Duodenal mucosa (tissue), 2 donors: ENCODE measurements at regions not wholly inside any gene's neighbourhood (a gene's known extent, or its start where the extent isn't known, plus 50 kb on each side); places are given as distances from the start of the nearest gene placed in this dataset.
A peak's percentile ranks its signal among the peaks of the same experiment; 100 is the strongest.

ENCODE experiments used
- H3K27ac ChIP-seq: one replicate; pipeline ENCODE4 v1.7.0; 2013; ENCODE audit warnings: low read depth, low read length
- H3K27me3 ChIP-seq, 2 donors: one replicate each; pipeline ENCODE4 v1.7.0; 2013; ENCODE audit warnings: low read length in 2 of 2, control low read depth in 1 of 2; ENCODE audit not compliant: insufficient read depth in 2 of 2, control insufficient read depth in 1 of 2
- H3K36me3 ChIP-seq, 2 donors: one replicate each; pipeline ENCODE4 v1.7.0; 2013; ENCODE audit warnings: low read length in 2 of 2, control low read depth in 1 of 2; ENCODE audit not compliant: insufficient read depth in 2 of 2, control insufficient read depth in 1 of 2
- H3K4me1 ChIP-seq, 2 donors: one replicate each; pipeline ENCODE4 v1.7.0; 2013; ENCODE audit warnings: low read length in 2 of 2, control low read depth in 1 of 2; ENCODE audit not compliant: insufficient read depth in 2 of 2, control insufficient read depth in 1 of 2
- H3K4me3 ChIP-seq, 2 donors: one replicate each; pipeline ENCODE4 v1.7.0; 2013; ENCODE audit warnings: low read length in 2 of 2, low read depth in 1 of 2
- H3K9ac ChIP-seq, 2 donors: one replicate each; pipeline ENCODE4 v1.7.0; 2013; ENCODE audit warnings: low read length in 2 of 2, low read depth in 1 of 2
- H3K9me3 ChIP-seq, 2 donors: one replicate each; pipeline ENCODE4 v1.7.0; 2013; ENCODE audit warnings: low read length in 2 of 2, control low read depth in 1 of 2; ENCODE audit not compliant: control insufficient read depth in 1 of 2

GRCh38 chr3:64852738-64853137 lies 164.9 kb upstream of the ADAMTS9 start:
- Histone ChIP-seq H3K27me3 (no peaks in the 10 kb centered on the region), H3K36me3 (no peaks in the 10 kb centered on the region), H3K4me1 (peaks cover 7 to 18% of the 10 kb centered on the region in 2 donors), H3K9me3 (no peaks in the 10 kb centered on the region), H3K27ac (no peak overlapping the region), H3K9ac (no peak overlapping the region), H3K4me3 (peak overlapping the region in 1 of 2 donors; percentile 10)

- no peak overlapping the region for H3K9ac ChIP-seq
- no peaks in the 10 kb centered on the region for H3K27me3 ChIP-seq
- H3K36me3 ChIP-seq, result no peaks in the 10 kb centered on the region
- H3K27ac ChIP-seq, result no peak overlapping the region
- H3K9me3 ChIP-seq, result no peaks in the 10 kb centered on the region
- no peak overlapping the region for H3K4me3 ChIP-seq
- peaks cover 7 to 17% of the 10 kb centered on the region in 2 donors for H3K4me1 ChIP-seq
Observed at GRCh38 chr3:64848822-64849221, 161.0 kb upstream of the ADAMTS9 start.

GRCh38 chr3:64848127-64848800 lies 160.5 kb upstream of the ADAMTS9 start:
- Histone ChIP-seq H3K27ac (no peak overlapping the region), H3K9me3 (no peaks in the 10 kb centered on the region), H3K9ac (no peak overlapping the region), H3K4me3 (no peak overlapping the region), H3K36me3 (no peaks in the 10 kb centered on the region), H3K4me1 (peaks cover 3 to 11% of the 10 kb centered on the region in 2 donors), H3K27me3 (no peaks in the 10 kb centered on the region)

- no peak overlapping the region for H3K9ac ChIP-seq
- no peaks in the 10 kb centered on the region for H3K27me3 ChIP-seq
- no peak overlapping the region for H3K27ac ChIP-seq
- no peaks in the 10 kb centered on the region for H3K36me3 ChIP-seq
- H3K4me1 ChIP-seq, result no peaks in the 10 kb centered on the region
- no peaks in the 10 kb centered on the region for H3K9me3 ChIP-seq
- no peak overlapping the region for H3K4me3 ChIP-seq
Observed at GRCh38 chr3:64844558-64844957, 156.8 kb upstream of the ADAMTS9 start.

DNA sequence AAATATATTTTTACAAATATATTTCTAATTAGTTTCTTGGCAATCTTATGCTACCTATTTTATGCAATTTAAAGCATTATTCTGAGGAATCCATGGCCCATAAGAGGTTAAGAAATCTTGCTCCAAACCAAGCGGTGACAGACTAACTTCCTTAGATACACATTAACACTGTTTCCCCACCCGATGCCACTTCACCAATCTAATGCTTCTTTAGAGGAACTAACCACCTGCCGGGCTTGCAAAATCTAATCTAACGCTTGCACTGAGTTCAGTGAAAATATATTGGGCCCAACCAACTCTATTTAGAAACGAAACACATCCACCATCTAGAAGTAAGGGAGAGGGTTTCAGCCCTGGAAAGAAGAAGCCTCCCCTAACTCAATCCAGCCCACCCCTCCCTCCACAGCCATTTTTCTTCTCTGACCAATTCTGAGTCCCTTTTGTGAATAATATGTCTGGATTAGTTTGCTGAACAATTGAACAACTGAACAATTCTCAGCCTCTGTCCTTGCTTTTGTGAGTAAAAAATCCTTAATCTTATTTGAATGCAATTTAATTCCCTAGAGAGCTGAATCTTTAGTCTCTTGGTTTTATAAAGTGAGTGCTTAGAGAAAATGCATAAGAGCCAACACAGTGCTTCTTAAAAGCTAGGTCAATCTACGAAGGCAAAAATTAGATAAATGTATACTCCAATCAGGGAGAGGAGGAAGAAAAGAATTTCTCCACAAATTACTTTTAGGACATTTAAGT lies 150.4 kb upstream of the ADAMTS9 start:
- H3K36me3 ChIP-seq, result no peaks in the 10 kb centered on the region
- no peaks in the 10 kb centered on the region for H3K9me3 ChIP-seq
- no peaks in the 10 kb centered on the region for H3K27me3 ChIP-seq
- no peak overlapping the region for H3K27ac ChIP-seq
- no peak overlapping the region for H3K4me3 ChIP-seq
- no peak overlapping the region for H3K9ac ChIP-seq
- peaks cover 0 to 3% of the 10 kb centered on the region in 2 donors for H3K4me1 ChIP-seq

- H3K4me3 ChIP-seq, result no peak overlapping the region
- no peaks in the 10 kb centered on the region for H3K36me3 ChIP-seq
- no peaks in the 10 kb centered on the region for H3K27me3 ChIP-seq
- H3K4me1 ChIP-seq, result peaks cover 0 to 3% of the 10 kb centered on the region in 2 donors
- no peak overlapping the region for H3K27ac ChIP-seq
- H3K9ac ChIP-seq, result no peak overlapping the region
- no peaks in the 10 kb centered on the region for H3K9me3 ChIP-seq
Observed at GRCh38 chr3:64837126-64837738, 149.4 kb upstream of the ADAMTS9 start.

GRCh38 chr3:64836097-64836496 lies 148.3 kb upstream of the ADAMTS9 start:
- H3K27ac ChIP-seq, result no peak overlapping the region
- H3K27me3 ChIP-seq, result no peaks in the 10 kb centered on the region
- peaks cover 0 to 3% of the 10 kb centered on the region in 2 donors for H3K4me1 ChIP-seq
- no peak overlapping the region for H3K9ac ChIP-seq
- no peaks in the 10 kb centered on the region for H3K9me3 ChIP-seq
- H3K36me3 ChIP-seq, result no peaks in the 10 kb centered on the region
- no peak overlapping the region for H3K4me3 ChIP-seq

- no peaks in the 10 kb centered on the region for H3K36me3 ChIP-seq
- no peak overlapping the region for H3K9ac ChIP-seq
- peaks cover 0 to 5% of the 10 kb centered on the region in 2 donors for H3K4me1 ChIP-seq
- no peak overlapping the region for H3K4me3 ChIP-seq
- no peak overlapping the region for H3K27ac ChIP-seq
- no peaks in the 10 kb centered on the region for H3K27me3 ChIP-seq
- H3K9me3 ChIP-seq, result no peaks in the 10 kb centered on the region
Observed at GRCh38 chr3:64832098-64832497, 144.3 kb upstream of the ADAMTS9 start.

GRCh38 chr3:64830681-64831080 lies 142.9 kb upstream of the ADAMTS9 start:
- H3K9ac ChIP-seq, result no peak overlapping the region
- H3K4me1 ChIP-seq, result peaks cover 0 to 8% of the 10 kb centered on the region in 2 donors
- H3K27ac ChIP-seq, result no peak overlapping the region
- H3K36me3 ChIP-seq, result no peaks in the 10 kb centered on the region
- no peaks in the 10 kb centered on the region for H3K9me3 ChIP-seq
- H3K4me3 ChIP-seq, result no peak overlapping the region
- no peaks in the 10 kb centered on the region for H3K27me3 ChIP-seq

DNA sequence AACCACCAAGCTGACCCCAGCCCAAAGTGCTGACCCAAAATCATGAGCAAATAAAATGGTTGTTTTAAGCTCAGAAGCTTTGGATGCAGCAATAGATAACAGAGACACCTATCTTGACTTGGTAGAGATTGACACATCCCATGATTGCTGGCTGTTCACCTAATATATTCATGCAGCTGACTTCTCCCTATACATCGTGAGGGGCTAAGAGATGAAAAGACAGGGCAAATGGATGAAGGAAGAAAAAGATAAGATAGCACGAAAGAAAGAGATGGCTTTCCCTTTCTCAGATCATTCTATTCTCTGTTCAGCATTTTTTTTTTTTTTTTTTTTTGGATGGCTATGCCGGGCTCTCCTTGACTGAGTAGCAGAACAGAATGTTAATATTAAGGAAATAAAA lies 141.5 kb upstream of the ADAMTS9 start:
- H3K27ac ChIP-seq, result no peak overlapping the region
- no peaks in the 10 kb centered on the region for H3K9me3 ChIP-seq
- no peak overlapping the region for H3K9ac ChIP-seq
- H3K36me3 ChIP-seq, result no peaks in the 10 kb centered on the region
- H3K27me3 ChIP-seq, result no peaks in the 10 kb centered on the region
- H3K4me1 ChIP-seq, result peaks cover 0 to 12% of the 10 kb centered on the region in 2 donors
- no peak overlapping the region for H3K4me3 ChIP-seq
